K562 (cell line): ENCODE measurements at regions not wholly inside any gene's neighbourhood (a gene's known extent, or its start where the extent isn't known, plus 50 kb on each side); places are given as distances from the start of the nearest gene placed in this dataset.

Experiments used
- CREB3L1 ChIP-seq: fragments of 450-650 bp; IDR thresholded peaks from 2 replicates; pipeline ENCODE4 v1.6.1; 2014; ENCODE audit warnings: low read depth, mild to moderate bottlenecking, moderate library complexity, borderline replicate concordance
- CTCFL ChIP-seq: IDR thresholded peaks from 2 replicates; pipeline ENCODE4 v1.6.1; 2011; ENCODE audit warnings: borderline replicate concordance, low read depth, mild to moderate bottlenecking, moderate library complexity, low read length; ENCODE audit not compliant: insufficient read depth, poor library complexity, severe bottlenecking
- RBM15 ChIP-seq: fragments of 200-400 bp; formaldehyde crosslinking; IDR thresholded peaks from 2 replicates; pipeline ENCODE4 v1.6.1; 2018; ENCODE audit warnings: mild to moderate bottlenecking, low read length, moderate library complexity; ENCODE audit not compliant: insufficient read depth
- WHSC1 ChIP-seq: IDR thresholded peaks from one replicate; pipeline ENCODE4 v1.6.1; 2012; ENCODE audit warnings: low read length, control low read depth, inconsistent platforms
- ZBTB2 ChIP-seq: fragments of 450-650 bp; IDR thresholded peaks from 2 replicates; pipeline ENCODE4 v1.6.1; 2016; ENCODE audit warnings: antibody characterized with exemption
- ZBTB9 ChIP-seq: fragments of 450-650 bp; formaldehyde crosslinking; IDR thresholded peaks from 2 replicates; pipeline ENCODE4 v1.4.0; 2020; ENCODE audit warnings: mild to moderate bottlenecking, moderate library complexity

- TF ChIP-seq ZBTB9 (no peak), CTCFL (no peak), ZBTB2 (no peak), RBM15 (no peak), CREB3L1 (no peak), WHSC1 (no peak)
These were observed 409.4 kb upstream of the FZD8 start (continued) for GRCh38 chr10:36051500-36051991.
